Esophagus muscularis mucosa (tissue), 4 donors: ENCODE measurements at regions not wholly inside any gene's neighbourhood (a gene's known extent, or its start where the extent isn't known, plus 50 kb on each side); places are given as distances from the start of the nearest gene placed in this dataset.
"Not testable (repeated sequence)": the region's sequence is repeated elsewhere in the genome, so short reads cannot be mapped to it uniquely, and the experiment has no call there.

Source experiments
- DNase-seq: peaks from one replicate; pipeline ENCODE4 v3.0.0-alpha.2; 2017; ENCODE audit errors: extremely low spot score
- H3K27ac ChIP-seq, 4 donors: fragments of 200-600 bp; sonication (generic); replicated peaks in 1 of 4; 1 replicate in 3 of 4; 2 replicates in 1 of 4; pipeline ENCODE4 v1.5.1; 2016 to 2019; ENCODE audit warnings: mild to moderate bottlenecking in 1 of 4
- H3K27me3 ChIP-seq, 4 donors: fragments of 200-600 bp; sonication (generic); one replicate each; pipeline versions ENCODE4 v1.5.1 to v1.6.0; 2016 to 2019
- H3K36me3 ChIP-seq, 4 donors: fragments of 200-600 bp; sonication (generic); one replicate each; pipeline ENCODE4 v1.5.1; 2016 to 2019
- H3K4me1 ChIP-seq, 4 donors: fragments of 200-600 bp; sonication (generic); one replicate each; pipeline ENCODE4 v1.5.1; 2016 to 2019
- H3K4me3 ChIP-seq, 4 donors: fragments of 200-600 bp; sonication (generic); 1 replicate in 2 of 4; 2 replicates in 2 of 4; pipeline ENCODE4 v1.5.1; 2016 to 2019; ENCODE audit warnings: mild to moderate bottlenecking in 4 of 4, moderate library complexity in 1 of 4
- H3K9me3 ChIP-seq, 4 donors: fragments of 200-600 bp; sonication (generic); 1 replicate in 3 of 4; 2 replicates in 1 of 4; pipeline ENCODE4 v1.5.1; 2016 to 2019
- CTCF ChIP-seq, 3 experiments: fragments of 200-600 bp in 2 of 3; fragments of 450-650 bp in 1 of 3; sonication (generic) in 2 of 3; IDR thresholded peaks; one replicate each; pipeline ENCODE4 v1.5.1; 2017 to 2019; ENCODE audit warnings: antibody characterized with exemption in 3 of 3, mild to moderate bottlenecking in 2 of 3, moderate library complexity in 1 of 3
- EP300 ChIP-seq: sonication (generic); formaldehyde crosslinking; IDR thresholded peaks from one replicate; pipeline ENCODE4 v1.6.1; 2017; ENCODE audit warnings: antibody characterized with exemption
- POLR2A ChIP-seq: fragments of 450-650 bp; IDR thresholded peaks from one replicate; pipeline ENCODE4 v1.6.1; 2017; ENCODE audit warnings: antibody characterized with exemption, moderate library complexity, mild to moderate bottlenecking, low read depth
- POLR2AphosphoS5 ChIP-seq, 2 donors: sonication (generic); formaldehyde crosslinking; IDR thresholded peaks; one replicate each; pipeline ENCODE4 v1.6.1; 2017; ENCODE audit warnings: antibody characterized with exemption in 2 of 2
- WGBS: methylation state at CpG from one replicate; pipeline ENCODE4 v1.1.5; 2018; 5-methylcytosine and 5-hydroxymethylcytosine counted together
- intact Hi-C: fragments of 100-400 bp; cut with DNase I; formaldehyde crosslinking; loops from one replicate; pipeline ENCODE4 v1.15.1; 2023

GRCh38 chr7:32816409-32816948, 75.1 kb downstream of the KBTBD2 start:
- intact Hi-C loops, H3K27me3 ChIP-seq, H3K9me3 ChIP-seq, H3K4me1 ChIP-seq, DNase-seq, H3K4me3 ChIP-seq, H3K36me3 ChIP-seq, H3K27ac ChIP-seq: not testable (repeated sequence)
- 52% methylated on average over 6 of the region's 6 CpGs for WGBS

- H3K4me1 ChIP-seq, H3K4me3 ChIP-seq, intact Hi-C loops, H3K27me3 ChIP-seq, H3K36me3 ChIP-seq, H3K27ac ChIP-seq, DNase-seq, H3K9me3 ChIP-seq: not testable (repeated sequence)
These were observed 76.8 kb downstream of the KBTBD2 start for GRCh38 chr7:32814779-32815178.

GRCh38 chr7:32809871-32810270, 81.7 kb downstream of the KBTBD2 start:
- no peak for DNase-seq
- no peak for TF ChIP-seq POLR2AphosphoS5 (IDR thresholded peaks at IDR 0.05)
- TF ChIP-seq POLR2A, result no peak
- H3K36me3 ChIP-seq, result no peaks in the 10 kb centered on the region
- 96% methylated on average over 2 of the region's 2 CpGs for WGBS
- no peak overlapping the region for H3K27ac ChIP-seq
- H3K4me1 ChIP-seq, result no peaks in the 10 kb centered on the region
- no peaks in the 10 kb centered on the region for H3K9me3 ChIP-seq
- intact Hi-C loops, result loop anchor here (10.0 kb wide), 1 partner anchor 295 kb away; the partner anchor contains the start of gene RP9
- no peaks in the 10 kb centered on the region for H3K27me3 ChIP-seq
- H3K4me3 ChIP-seq, result no peak overlapping the region

DNA sequence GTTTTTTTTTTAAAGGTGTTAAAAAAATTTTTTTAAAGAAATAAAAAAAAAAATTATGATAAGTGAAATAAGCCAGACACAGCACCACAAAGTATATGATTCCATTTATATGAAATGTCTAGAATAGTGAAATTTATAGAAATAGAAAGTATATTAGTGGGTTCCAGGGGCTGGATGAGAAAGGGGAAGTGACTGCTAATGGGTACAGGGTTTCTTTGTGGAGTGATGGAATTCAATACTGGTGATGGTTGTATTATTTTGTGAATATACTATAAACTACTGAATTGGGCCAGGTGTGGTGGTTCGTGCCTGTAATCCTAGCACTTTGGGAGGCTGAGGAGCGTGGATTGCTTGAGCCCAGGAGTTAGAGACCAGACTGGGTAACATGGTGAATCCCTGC, 82.2 kb downstream of the KBTBD2 start:
- no peak overlapping the region for H3K4me3 ChIP-seq
- no peak overlapping the region for H3K27ac ChIP-seq
- H3K27me3 ChIP-seq, result no peaks in the 10 kb centered on the region
- WGBS, result 94% methylated on average over 2 of the region's 2 CpGs
- no peaks in the 10 kb centered on the region for H3K4me1 ChIP-seq
- intact Hi-C loops, result loop anchor here (10.0 kb wide), 1 partner anchor 295 kb away; the partner anchor contains the start of gene RP9
- TF ChIP-seq POLR2A (no peak), POLR2AphosphoS5 (IDR thresholded peaks at IDR 0.05) (no peak), EP300 (no peak), CTCF (IDR thresholded peaks at IDR 0.05) (no peak)
- no peaks in the 10 kb centered on the region for H3K9me3 ChIP-seq
- no peak for DNase-seq
- H3K36me3 ChIP-seq, result no peaks in the 10 kb centered on the region

GRCh38 chr7:32803406-32804141, 88.0 kb downstream of the KBTBD2 start:
- Histone ChIP-seq H3K9me3 (peaks cover 0 to 3% (median 0%) of the 10 kb centered on the region in 4 donors), H3K27me3 (no peaks in the 10 kb centered on the region), H3K4me3 (no peak overlapping the region), H3K4me1 (peaks cover 0 to 5% (median 2%) of the 10 kb centered on the region in 4 donors), H3K36me3 (no peaks in the 10 kb centered on the region), H3K27ac (no peak overlapping the region)
- no peak for DNase-seq
- WGBS, result 100% methylated on average over 1 of the region's 1 CpG
- no peak for TF ChIP-seq CTCF (IDR thresholded peaks at IDR 0.05)
- no peak for TF ChIP-seq POLR2AphosphoS5 (IDR thresholded peaks at IDR 0.05)
- TF ChIP-seq POLR2A, result no peak
- no peak for TF ChIP-seq EP300
- intact Hi-C loops, result loop anchor here (10.0 kb wide), 1 partner anchor 301 kb away; the partner anchor contains the start of gene RP9

- TF ChIP-seq EP300 (no peak), CTCF (IDR thresholded peaks at IDR 0.05) (no peak), POLR2A (no peak), POLR2AphosphoS5 (IDR thresholded peaks at IDR 0.05) (no peak)
- Histone ChIP-seq H3K4me3 (no peak overlapping the region), H3K27me3 (no peaks in the 10 kb centered on the region), H3K9me3 (peaks cover 0 to 3% (median 0%) of the 10 kb centered on the region in 4 donors), H3K36me3 (no peaks in the 10 kb centered on the region), H3K27ac (no peak overlapping the region), H3K4me1 (peaks cover 0 to 5% (median 2%) of the 10 kb centered on the region in 4 donors)
- intact Hi-C loops, result loop anchor here (10.0 kb wide), 1 partner anchor 302 kb away; the partner anchor contains the start of gene RP9
- 94% methylated on average over 3 of the region's 3 CpGs for WGBS
- no peak for DNase-seq
These were observed 89.2 kb downstream of the KBTBD2 start for GRCh38 chr7:32802305-32802910.

DNA sequence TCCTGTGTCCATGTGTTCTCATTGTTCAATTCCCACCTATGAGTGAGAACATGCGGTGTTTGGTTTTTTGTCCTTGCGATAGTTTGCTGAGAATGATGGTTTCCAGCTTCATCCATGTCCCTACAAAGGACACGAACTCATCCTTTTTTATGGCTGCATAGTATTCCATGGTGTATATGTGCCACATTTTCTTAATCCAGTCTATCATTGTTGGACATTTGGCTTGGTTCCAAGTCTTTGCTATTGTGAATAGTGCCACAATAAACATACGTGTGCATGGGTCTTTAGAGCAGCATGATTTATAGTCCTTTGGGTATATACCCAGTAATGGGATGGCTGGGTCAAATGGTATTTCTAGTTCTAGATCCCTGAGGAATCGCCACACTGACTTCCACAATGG, 98.5 kb downstream of the KBTBD2 start:
- H3K27me3 ChIP-seq, H3K4me3 ChIP-seq, intact Hi-C loops, H3K27ac ChIP-seq, H3K9me3 ChIP-seq, H3K36me3 ChIP-seq, DNase-seq, H3K4me1 ChIP-seq: not testable (repeated sequence)
- WGBS, result 89% methylated on average over 2 of the region's 5 CpGs

DNA sequence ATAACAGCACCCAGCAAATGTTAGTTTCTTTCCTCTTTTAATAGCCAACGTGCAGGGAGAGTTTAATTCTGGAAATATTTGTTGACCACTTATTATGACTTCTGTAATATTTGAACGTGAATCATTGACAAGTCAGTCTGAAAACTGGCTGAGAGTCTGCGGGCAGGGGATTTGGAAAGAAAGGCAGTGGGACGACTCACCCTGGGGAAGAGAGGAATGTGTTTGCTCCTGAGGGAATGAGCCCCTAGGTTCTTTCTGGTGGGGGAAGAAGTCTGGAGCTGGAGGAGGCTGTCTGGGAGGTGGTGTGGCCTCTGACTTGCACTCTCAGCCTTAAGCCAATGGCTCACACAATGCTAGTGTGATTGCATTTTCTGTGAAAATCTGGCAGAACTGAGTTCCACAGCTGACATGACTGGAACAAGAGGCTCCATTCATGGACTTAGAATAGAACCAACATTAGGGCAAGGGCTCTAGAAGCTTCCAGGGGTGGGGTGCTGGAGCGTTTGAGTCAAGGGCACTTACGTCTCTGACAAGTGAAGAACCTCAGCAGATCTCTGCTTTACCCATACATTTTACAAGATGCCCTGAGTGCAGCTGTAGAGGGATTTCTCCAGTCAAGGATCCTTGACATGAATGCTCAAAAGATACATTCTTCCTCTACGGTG, 100.7 kb downstream of the KBTBD2 start:
- H3K4me1 ChIP-seq, H3K27me3 ChIP-seq, H3K27ac ChIP-seq, H3K36me3 ChIP-seq, H3K9me3 ChIP-seq, H3K4me3 ChIP-seq, intact Hi-C loops: not testable (repeated sequence)
- 68% methylated on average over 6 of the region's 7 CpGs for WGBS
- DNase-seq, result peak; percentile 57
